OCI-LY1 (cell line): ENCODE measurements at regions not wholly inside any gene's neighbourhood (a gene's known extent, or its start where the extent isn't known, plus 50 kb on each side); places are given as distances from the start of the nearest gene placed in this dataset.

Experiments
- H2AFZ ChIP-seq: fragments of 200-600 bp; sonication (generic), shearing (Covaris generic); 2 replicates; pipeline ENCODE4 v1.6.0; 2014; ENCODE audit warnings: antibody characterized with exemption, mild to moderate bottlenecking, low read length
- H3F3A ChIP-seq: fragments of 200-600 bp; sonication (generic), shearing (Covaris generic); 2 replicates; pipeline ENCODE4 v1.6.0; 2014; ENCODE audit warnings: mild to moderate bottlenecking, antibody characterized with exemption, low read length, moderate library complexity; ENCODE audit not compliant: insufficient read depth
- H3K27ac ChIP-seq: fragments of 200-600 bp; sonication (generic); 2 replicates; pipeline ENCODE4 v1.5.1; 2014; ENCODE audit warnings: low read length, mixed run types, mild to moderate bottlenecking, low read depth; ENCODE audit not compliant: poor library complexity, severe bottlenecking
- H3K27me3 ChIP-seq: fragments of 200-600 bp; sonication (generic); 2 replicates; pipeline ENCODE4 v1.6.0; 2014; ENCODE audit warnings: antibody characterized with exemption, mild to moderate bottlenecking, low read length, moderate library complexity; ENCODE audit not compliant: insufficient read depth
- H3K36me3 ChIP-seq: fragments of 200-600 bp; sonication (generic); 2 replicates; pipeline ENCODE4 v1.6.1; 2014; ENCODE audit warnings: mild to moderate bottlenecking, antibody characterized with exemption, low read length, moderate library complexity, mixed read lengths; ENCODE audit not compliant: insufficient read depth
- H3K4me1 ChIP-seq: fragments of 200-600 bp; sonication (generic); 2 replicates; pipeline ENCODE4 v1.5.1; 2014; ENCODE audit warnings: mild to moderate bottlenecking, low read length, moderate library complexity; ENCODE audit not compliant: insufficient read depth, severe bottlenecking
- H3K4me2 ChIP-seq: fragments of 200-600 bp; sonication (generic), shearing (Covaris generic); 2 replicates; pipeline ENCODE4 v1.6.1; 2014; ENCODE audit warnings: low read length
- H3K4me3 ChIP-seq: fragments of 200-600 bp; sonication (generic); 2 replicates; pipeline ENCODE4 v1.5.1; 2014; ENCODE audit warnings: low read length, low read depth, mild to moderate bottlenecking, mixed read lengths; ENCODE audit not compliant: poor library complexity, severe bottlenecking
- H3K79me2 ChIP-seq: fragments of 200-600 bp; shearing (Covaris generic); 2 replicates; pipeline ENCODE4 v1.6.1; 2016; ENCODE audit warnings: mixed run types, low read length, mixed read lengths; ENCODE audit not compliant: insufficient read depth
- H3K9ac ChIP-seq: fragments of 200-600 bp; sonication (generic), shearing (Covaris generic); 2 replicates; pipeline ENCODE4 v1.6.1; 2014; ENCODE audit warnings: mild to moderate bottlenecking, low read length, mixed read lengths
- H3K9me2 ChIP-seq: fragments of 200-600 bp; sonication (generic), shearing (Covaris generic); 2 replicates; pipeline ENCODE4 v1.6.1; 2014; ENCODE audit warnings: low read depth, mild to moderate bottlenecking, low read length, mixed read lengths
- H3K9me3 ChIP-seq: fragments of 200-600 bp; shearing (Covaris generic); 2 replicates; pipeline ENCODE4 v1.6.1; 2014; ENCODE audit warnings: low read length, mixed read lengths
- H4K20me1 ChIP-seq: fragments of 200-600 bp; sonication (generic), shearing (Covaris generic); 2 replicates; pipeline ENCODE4 v1.6.0; 2016; ENCODE audit warnings: mild to moderate bottlenecking, low read length; ENCODE audit not compliant: insufficient read depth
- CTCF ChIP-seq: fragments of 200-600 bp; sonication (generic), shearing (Covaris generic); IDR thresholded peaks from 2 replicates; pipeline ENCODE4 v1.5.1; 2017; ENCODE audit warnings: mild to moderate bottlenecking, antibody characterized with exemption, low read length, moderate library complexity, mixed read lengths
- EZH2 ChIP-seq: fragments of 200-600 bp; sonication (generic), shearing (Covaris generic); IDR thresholded peaks from 2 replicates; pipeline ENCODE4 v1.8.0; 2017; ENCODE audit warnings: borderline replicate concordance, mixed run types, mild to moderate bottlenecking, antibody characterized with exemption, low read length, moderate library complexity, mixed read lengths

GRCh38 chr12:19749906-19750574, 310.7 kb downstream of the AEBP2 start:
- no peak overlapping the region for H3K9ac ChIP-seq
- H4K20me1 ChIP-seq, result no peaks in the 10 kb centered on the region
- H3K4me3 ChIP-seq, result no peak overlapping the region
- H3K36me3 ChIP-seq, result no peaks in the 10 kb centered on the region
- no peak overlapping the region for H3K27ac ChIP-seq
- no peaks in the 10 kb centered on the region for H3K27me3 ChIP-seq
- H3F3A ChIP-seq, result no peaks in the 10 kb centered on the region
- no peaks in the 10 kb centered on the region for H3K4me1 ChIP-seq
- peaks cover 2% of the 10 kb centered on the region; the same call in 1 of the 2 replicates for H3K9me3 ChIP-seq
- TF ChIP-seq EZH2 (no peak), CTCF (no peak)
- H2AFZ ChIP-seq, result no peak overlapping the region
- no peaks in the 10 kb centered on the region for H3K79me2 ChIP-seq
- H3K9me2 ChIP-seq, result no peaks in the 10 kb centered on the region
- no peak overlapping the region for H3K4me2 ChIP-seq

- no peaks in the 10 kb centered on the region for H3K4me1 ChIP-seq
- H3K36me3 ChIP-seq, result no peaks in the 10 kb centered on the region
- no peak overlapping the region for H2AFZ ChIP-seq
- no peaks in the 10 kb centered on the region for H4K20me1 ChIP-seq
- H3K27ac ChIP-seq, result no peak overlapping the region
- H3K4me2 ChIP-seq, result no peak overlapping the region
- no peaks in the 10 kb centered on the region for H3K9me2 ChIP-seq
- peaks cover 2% of the 10 kb centered on the region; the same call in 1 of the 2 replicates for H3K9me3 ChIP-seq
- H3K9ac ChIP-seq, result no peak overlapping the region
- no peak overlapping the region for H3K4me3 ChIP-seq
- H3K27me3 ChIP-seq, result no peaks in the 10 kb centered on the region
- H3K79me2 ChIP-seq, result no peaks in the 10 kb centered on the region
- H3F3A ChIP-seq, result no peaks in the 10 kb centered on the region
- TF ChIP-seq EZH2 (no peak), CTCF (no peak)
Observed at GRCh38 chr12:19751078-19751477, 311.8 kb downstream of the AEBP2 start.

GRCh38 chr12:19752712-19753111, 313.4 kb downstream of the AEBP2 start:
- Histone ChIP-seq H3K79me2 (no peaks in the 10 kb centered on the region), H3K4me1 (no peaks in the 10 kb centered on the region), H3K9ac (no peak overlapping the region), H3K9me3 (peaks cover 2% of the 10 kb centered on the region; the same call in 1 of the 2 replicates), H3F3A (no peaks in the 10 kb centered on the region), H3K27me3 (no peaks in the 10 kb centered on the region), H4K20me1 (no peaks in the 10 kb centered on the region), H3K27ac (no peak overlapping the region), H3K4me2 (no peak overlapping the region), H3K36me3 (no peaks in the 10 kb centered on the region), H2AFZ (no peak overlapping the region), H3K9me2 (no peaks in the 10 kb centered on the region), H3K4me3 (no peak overlapping the region)
- TF ChIP-seq CTCF, result no peak
- no peak for TF ChIP-seq EZH2
